HG02970 (cell line): ENCODE measurements at regions not wholly inside any gene's neighbourhood (a gene's known extent, or its start where the extent isn't known, plus 50 kb on each side); places are given as distances from the start of the nearest gene placed in this dataset.
"Not testable (repeated sequence)": the region's sequence is repeated elsewhere in the genome, so short reads cannot be mapped to it uniquely, and the experiment has no call there.

Source experiments
- ATAC-seq: cut with Tn5 transposase; IDR thresholded peaks from one replicate; pipeline ENCODE4 v1.9.1; 2021; ENCODE audit warnings: mild to moderate bottlenecking, moderate library complexity, moderate number of reproducible peaks; ENCODE audit not compliant: unreplicated experiment, low FRiP score

DNA sequence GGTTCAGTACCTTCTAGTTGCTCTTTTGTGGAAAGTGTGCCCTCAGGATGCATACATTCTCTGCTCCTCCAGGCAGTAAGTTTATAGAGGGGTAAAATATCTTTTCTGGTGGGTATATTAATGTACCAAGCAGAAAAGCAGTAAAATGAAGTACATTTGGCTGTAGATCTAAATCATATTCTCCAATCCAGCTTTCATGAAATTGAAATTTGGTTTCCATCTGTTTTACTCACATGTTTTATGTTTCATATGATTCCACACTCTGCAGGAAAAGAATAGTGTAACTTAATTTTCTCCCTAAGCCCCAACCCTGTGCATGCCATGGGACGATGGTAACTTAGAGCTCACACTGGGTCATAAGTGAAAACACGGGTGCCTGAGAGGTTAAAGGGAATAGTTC, 172.3 kb downstream of the AKAIN1 start:
- no peak for ATAC-seq

DNA sequence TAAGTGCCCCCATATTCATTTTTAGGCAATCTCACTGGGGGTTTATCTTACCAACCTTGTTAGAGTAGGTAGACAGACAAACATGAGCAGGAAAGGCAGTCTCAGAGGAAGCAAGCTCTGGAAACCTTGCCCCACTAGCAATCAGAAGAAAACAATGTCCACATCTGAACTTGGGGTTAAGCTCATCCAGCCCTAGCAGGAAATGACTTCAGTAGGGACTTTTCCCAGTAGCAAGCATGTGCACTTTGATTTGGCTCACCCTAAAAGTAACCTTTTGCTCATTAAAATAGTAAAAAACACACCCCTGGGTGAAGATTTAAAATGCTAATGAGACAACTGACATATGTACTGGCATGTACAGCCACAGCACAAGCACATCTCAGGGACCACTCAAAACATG, 175.5 kb downstream of the AKAIN1 start:
- no peak for ATAC-seq

DNA sequence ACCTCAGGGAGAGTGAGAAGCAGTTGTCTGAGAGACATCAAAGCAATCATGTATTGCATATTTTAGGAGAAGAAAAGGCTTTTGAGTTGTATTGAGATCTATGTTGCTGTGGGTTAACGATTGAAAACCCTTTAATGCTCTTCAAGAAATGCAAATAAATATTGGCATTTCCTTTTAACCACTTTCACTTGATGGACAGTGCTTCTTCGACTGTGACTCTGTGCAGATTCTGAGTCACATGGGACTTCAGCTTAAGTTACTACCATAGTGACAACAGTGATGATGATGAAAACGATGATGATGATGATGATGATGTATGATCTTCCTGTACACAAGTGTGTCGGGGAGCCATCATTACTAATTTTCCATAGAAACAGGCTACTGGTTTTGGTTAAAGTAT, 181.8 kb downstream of the AKAIN1 start:
- no peak for ATAC-seq

DNA sequence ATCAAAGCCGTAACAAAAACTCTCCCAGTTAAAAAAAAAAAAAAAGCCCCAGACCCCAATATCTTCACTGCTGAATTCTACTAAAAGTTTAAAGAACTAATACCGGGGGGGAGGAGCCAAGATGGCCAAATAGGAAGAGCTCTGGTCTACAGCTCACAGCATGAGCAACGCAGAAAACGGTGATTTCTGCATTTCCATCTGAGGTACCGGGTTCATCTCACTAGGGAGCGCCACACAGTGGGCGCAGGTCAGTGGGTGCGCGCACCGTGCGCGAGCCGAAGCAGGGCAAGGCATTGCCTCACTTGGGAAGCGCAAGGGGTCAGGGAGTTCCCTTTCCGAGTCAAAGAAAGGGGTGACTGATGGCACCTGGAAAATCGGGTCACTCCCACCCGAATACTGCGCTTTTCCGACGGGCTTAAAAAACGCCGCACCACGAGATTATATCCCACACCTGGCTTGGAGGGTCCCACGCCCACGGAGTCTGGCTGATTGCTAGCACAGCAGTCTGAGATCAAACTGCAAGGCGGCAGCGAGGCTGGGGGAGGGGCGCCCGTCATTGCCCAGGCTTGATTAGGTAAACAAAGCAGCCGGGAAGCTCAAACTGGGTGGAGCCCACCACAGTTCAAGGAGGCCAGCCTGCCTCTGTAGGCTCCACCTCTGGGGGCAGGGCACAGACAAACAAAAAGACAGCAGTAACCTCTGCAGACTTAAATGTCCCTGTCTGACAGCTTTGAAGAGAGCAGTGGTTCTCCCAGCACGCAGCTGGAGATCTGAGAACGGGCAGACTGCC, 192.8 kb downstream of the AKAIN1 start:
- ATAC-seq: not testable (repeated sequence)

DNA sequence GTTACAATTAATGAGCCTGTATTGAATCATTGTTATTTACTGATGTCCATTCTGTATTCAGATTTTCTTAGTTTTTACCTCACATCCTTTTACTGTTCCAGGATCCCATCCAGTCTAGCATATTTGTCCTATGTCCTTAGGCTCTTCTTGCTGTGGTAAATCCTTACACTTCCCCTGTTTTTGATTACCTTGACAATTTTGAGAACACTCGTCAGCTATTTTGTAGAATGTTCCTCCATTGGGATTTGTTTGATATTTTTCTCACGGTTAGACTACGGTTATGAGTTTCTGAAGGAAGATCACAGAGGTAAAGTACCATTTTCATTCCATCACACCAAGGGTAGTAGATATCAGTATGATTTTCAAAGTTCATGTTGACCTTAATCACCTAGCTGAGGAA, 202.3 kb downstream of the AKAIN1 start:
- ATAC-seq: no peak

DNA sequence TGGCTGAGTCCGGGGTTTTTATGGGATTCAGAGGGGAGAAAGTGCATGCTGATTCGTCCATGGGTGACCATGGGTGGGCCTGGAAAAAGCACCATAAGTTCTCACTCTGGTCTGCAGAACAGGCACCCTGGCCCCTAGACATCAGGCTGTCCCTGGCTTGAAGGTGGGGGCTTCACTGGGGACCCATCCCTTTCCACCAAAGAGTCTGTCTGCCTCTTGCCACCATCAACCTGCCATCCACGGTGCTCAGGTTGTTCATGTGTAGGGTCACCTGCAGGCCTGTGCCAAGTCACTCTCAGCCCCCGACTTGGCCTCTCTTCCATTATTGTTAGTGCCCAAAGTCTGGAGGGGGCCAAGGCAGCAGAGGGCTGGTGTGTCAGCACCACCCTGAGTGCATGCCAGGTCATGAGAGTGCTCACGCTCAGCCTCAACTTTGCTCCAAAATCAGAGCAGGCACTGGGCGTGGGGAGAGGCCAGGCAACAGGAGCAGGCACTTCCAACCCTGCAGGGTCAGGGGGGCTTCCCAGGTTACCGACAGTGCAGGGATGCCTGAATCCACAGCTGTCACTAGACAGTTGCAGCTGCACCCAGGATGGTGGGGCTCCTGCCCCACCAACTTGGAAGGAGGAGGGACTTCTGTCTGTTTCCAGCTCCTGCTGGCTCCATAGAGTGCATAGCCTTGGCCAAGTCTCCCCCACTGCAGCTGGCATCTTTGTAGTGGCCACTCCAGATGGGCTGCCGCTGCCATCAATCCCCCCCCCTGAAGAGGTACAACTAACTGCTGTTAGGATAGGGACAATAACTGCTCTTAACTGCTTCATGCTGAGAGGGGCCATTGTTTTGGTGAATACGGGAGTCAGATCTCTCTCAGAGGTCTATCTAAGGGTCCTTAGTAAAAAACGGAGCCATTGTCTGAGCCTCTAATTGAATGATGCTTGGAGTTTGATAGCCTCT, 209.3 kb downstream of the AKAIN1 start:
- no peak for ATAC-seq

DNA sequence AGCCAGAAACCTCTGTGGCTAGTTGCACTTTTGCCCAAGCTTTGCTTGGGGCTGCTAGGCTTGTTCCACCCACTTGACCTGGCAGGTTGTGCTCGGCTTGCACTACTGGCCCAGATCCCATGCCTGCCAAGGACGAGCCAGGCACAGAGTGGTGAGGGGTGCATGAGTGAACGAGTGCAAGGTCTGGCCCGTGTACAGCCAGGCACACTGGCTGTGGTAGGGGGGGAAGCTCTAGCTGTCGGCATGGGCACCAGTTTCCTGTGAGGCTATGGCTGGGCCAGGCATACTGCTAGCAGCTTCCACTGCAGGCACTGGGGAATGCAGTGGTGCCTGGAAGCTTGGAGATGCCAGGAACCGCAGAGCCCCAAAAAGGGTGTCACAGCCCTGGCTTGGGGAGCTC, 210.4 kb downstream of the AKAIN1 start:
- no peak for ATAC-seq

DNA sequence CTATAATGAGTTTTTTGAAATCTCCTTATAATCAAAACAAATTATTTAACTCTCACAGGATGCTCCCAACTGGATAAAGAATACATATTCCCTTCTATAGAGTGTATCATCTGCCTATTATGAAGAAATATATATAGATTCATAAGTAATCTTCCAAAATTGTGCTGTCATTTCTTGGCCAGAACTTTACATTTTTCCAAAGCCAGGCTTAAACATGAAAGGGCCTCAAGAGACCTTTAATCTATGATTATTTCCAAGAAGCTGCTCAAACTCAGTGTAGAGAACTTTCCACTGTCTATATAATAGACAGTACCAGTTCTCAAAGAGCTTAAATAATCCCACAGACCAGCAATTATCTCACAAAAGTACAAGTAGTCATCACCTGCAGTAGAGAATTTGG, 211.0 kb downstream of the AKAIN1 start:
- no peak for ATAC-seq

DNA sequence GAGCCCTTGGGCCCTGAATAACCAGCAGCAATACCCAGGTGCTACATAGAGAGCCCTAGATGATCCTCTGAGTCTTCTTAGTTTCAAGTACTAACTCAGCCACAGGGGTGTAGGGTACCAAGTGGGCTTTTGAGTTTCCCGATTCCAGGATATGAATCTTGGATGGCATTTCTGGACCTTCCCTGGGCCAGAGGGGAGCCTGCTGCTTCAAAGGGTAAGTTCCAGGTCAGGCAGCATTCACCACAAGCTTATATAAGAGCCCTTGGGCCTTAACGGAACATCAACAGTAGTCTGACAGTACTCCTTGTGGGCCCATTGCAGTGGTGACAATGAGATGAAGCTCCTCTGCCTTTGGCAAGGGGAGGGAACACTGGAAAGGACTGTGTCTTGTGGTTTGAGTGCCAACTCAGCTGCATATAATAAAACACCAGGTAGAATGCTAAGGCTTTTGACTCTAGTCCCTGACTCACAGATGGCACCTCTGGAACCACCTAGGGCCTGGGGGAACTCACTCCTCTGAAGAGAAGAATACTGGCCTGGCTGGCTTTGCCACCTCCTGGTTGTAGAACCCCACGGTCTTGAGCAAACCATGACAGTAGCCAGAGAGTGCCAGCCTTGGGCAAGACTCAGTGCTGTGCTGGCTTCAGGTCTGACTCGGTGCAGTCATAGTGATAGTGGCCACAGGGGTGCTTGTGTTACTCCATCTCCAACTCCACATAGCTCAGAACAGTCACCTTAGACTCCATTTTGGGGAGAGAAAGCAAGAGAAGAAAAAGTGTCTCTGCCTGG, 235.7 kb downstream of the AKAIN1 start:
- ATAC-seq: no peak

DNA sequence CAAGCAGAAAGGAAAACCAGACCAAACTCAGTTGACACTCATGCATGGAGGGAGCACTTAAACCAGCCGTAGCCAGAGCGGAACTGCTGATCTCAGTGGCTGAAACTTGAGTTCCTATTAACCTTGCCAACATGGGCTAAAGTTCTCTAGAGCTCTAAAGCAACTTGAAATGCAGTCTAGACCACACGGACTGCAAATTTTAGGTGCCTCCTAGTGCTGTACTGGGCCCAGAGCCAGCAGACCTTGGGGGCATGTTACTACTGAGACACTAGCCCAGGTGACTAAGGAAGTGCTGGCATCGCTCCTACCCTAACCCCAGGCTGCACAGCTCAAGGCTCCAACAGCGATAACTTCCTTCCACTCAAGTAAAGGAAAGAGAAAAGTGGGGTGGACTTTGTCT, 236.5 kb downstream of the AKAIN1 start:
- no peak for ATAC-seq

DNA sequence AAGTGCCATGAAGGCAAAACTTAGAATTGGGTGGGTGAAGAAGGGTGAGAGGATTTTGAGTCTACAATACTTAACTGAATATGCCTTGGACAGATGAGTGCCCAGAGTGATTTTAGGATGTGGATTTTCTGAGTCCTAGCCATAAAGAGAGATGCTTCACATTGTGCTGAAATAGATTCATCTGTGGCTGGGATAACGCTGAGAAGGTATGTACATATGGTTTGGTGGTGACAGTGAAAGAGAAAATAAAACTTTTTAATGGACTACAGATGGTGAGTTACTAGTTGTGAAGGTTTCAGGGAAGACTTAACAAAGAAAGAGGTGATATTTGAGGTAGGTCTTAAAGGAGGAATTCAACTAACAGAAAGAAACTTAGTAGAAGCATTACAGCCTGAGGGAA, 265.8 kb downstream of the AKAIN1 start:
- ATAC-seq: no peak

DNA sequence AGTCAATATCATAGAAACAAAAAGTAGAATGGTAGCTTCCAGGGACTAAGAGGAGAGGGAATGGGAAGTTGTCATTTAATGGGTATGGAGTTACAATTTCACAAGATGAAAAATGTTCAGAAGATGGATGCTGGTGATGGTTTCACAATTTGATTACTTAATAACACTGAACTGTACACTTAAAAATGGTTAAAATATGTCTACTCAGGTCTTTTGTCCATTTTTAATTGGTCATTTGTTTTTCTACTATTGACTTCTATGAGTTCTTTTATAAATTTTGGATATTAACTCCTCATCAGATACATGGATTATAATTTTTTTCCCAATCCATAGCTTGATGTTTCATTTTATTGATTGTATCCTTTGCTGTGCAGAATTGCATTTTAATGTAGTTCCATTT, 275.5 kb downstream of the AKAIN1 start:
- no peak for ATAC-seq

DNA sequence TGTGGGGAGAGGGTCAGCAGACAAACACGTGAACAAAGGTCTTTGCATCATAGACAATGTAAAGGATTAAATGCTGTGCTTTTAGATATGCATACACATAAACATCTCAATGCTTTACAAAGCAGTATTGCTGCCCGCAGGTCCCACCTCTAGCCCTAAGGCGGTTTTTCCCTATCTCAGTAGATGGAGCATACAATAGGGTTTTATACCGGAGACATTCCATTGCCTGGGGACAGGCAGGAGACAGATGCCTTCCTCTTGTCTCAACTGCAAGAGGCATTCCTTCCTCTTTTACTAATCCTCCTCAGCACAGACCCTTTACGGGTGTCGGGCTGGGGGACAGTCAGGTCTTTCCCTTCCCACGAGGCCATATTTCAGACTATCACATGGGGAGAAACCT, 279.5 kb downstream of the AKAIN1 start:
- not testable (repeated sequence) for ATAC-seq

DNA sequence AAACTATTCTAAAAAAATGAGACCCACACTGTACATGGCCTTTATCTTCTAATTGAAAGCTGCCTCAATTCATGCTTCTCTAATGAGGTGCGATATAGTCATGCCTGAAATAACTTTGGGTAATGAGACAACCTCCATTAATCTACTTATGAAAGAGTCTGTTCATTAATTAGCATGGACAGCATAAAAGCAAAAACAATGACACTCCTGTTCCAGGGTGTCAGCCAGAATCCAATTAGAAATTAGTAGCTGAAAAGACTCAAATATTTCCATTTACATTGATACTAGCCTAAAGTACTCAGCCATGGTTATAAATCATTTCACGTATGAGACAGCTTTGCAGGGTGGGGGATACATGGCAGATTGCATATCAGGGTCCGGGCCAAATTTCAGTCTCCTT, 288.7 kb downstream of the AKAIN1 start:
- no peak for ATAC-seq

DNA sequence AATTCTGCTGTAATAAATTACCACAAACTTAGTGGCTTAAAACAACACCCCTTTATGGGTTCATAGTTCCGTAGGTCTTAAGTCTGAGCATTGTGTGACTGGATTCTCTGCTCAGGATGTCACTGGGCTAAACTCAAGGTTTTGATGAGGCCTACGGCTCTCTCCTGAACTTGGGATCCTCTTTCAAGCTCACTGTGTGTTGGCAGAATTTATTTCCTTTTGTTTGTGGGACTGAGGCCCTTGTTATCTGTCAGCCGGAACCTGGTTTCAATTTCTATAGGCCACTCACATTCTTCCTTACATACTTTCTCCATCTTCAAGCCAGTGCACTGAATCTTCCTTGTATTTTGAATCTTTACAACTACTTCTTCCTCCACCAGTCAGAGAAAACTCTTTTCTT, 290.2 kb downstream of the AKAIN1 start:
- ATAC-seq: no peak

DNA sequence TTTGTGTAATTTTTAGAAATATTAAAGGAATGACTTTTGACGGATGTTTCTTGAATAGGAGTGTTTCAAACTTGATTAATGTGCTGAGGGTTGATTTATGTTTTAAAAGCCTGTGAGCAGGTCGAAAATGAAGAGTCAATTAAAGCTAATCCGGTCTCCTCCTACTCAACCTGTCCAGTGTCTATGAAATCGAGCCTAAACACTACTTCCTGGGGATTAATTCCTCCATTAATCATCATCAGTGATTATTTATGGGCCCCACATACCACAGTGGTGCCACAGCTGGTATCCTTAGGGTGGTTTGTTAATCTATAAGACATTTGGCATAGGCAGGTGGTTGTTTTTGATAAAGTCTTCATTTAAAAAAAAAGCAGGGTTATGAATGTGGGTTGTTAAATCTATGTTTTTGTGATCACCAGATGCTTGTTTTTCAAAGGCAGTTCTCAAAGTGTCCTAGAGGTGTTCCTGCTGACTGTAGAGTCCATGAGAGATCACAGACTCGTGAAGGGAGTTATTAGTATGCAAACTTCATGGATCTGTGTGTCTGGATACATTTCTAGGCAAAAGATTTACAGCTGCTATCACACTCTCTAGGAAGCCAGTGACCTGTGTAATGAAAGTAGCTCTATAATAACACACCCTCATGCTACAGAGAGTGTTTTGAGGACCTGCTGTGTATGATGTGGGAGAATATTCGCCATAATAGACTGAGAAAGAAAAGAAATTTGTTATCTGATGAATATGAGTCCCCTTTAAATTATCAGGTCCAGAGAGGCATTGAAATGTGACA, 308.6 kb downstream of the AKAIN1 start:
- ATAC-seq: no peak

DNA sequence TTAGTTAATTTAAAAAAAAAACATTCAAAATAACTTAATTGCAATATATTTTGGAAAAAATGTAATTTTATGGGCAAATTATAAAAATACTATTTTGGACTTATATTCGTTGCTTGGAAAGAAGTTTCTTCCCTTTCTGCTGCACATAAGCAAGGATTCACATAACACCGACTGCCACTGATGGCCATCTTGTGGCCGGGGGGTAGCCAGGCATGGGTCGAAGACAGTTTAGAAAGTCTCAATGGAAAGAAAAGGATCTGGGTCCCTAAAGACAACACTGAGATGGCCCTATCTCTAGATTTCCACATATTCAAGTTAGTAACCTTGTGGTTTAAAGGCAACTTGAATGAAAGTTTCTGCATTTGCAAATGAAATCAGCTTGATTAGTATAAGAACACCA, 318.6 kb downstream of the AKAIN1 start:
- no peak for ATAC-seq

DNA sequence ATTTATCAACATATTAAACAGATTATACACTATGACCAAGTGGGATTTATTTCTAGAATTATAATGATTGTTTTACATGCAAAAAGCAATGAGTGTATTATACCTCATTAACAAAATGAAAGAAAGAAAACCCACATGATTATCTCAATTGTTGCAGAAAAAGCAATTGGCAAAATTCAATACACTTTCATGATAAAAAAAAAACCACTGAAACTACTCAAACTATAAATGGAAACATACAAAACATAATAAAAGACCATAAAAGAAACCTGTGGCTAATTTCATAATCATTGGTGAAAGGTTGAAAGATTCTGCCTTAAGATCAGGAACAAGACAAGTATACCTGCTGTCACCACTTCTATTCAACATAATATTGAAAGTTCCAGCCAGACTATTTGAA, 325.9 kb downstream of the AKAIN1 start:
- ATAC-seq: no peak

DNA sequence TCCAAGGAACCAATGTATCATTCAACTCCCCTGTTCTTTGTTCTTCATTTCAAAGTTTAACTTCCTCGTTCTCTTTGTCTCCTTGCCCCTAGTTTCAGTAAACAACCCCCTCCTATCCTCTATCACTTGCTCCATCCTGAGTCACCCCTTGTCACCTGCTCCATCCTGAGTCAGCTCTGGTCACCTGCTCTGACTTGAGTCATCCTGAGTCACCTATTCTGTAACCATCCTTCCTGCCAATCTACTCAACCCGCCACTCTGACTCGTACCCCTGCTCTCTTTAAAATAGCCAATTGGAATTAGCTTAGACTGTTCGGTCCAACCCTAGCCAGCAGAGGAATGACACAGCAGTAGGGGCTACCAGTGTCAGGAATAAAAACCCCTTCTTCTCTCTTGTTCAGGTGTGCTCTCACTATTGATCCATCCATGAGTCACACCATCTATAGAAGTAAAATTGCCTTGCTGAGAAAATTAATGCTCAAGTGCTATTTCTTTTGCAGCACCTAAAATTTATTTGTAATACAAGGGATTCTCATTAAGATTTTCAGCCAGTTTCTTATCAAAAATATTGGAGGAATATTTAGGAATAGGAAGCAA, 326.8 kb downstream of the AKAIN1 start:
- ATAC-seq: no peak

DNA sequence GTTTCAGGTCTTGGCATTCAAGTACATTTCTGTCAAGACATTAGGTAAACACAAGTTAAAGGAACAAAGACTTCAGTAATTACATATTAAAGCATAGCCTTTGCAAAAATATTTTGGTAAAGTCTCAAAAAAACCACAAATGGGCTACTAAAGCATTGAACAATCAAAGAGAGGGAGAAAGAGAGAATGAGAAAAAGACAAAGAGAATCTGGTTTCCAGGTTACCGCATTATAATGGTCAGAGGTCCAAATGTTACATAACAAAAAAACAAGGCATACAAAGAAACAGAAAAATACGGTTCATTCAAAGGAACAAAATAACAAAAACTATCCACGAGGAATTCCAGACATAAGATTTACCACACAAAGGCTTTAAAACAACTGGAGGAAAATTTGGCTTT, 327.9 kb downstream of the AKAIN1 start:
- no peak for ATAC-seq
